HG02759 (cell line): ENCODE measurements at regions not wholly inside any gene's neighbourhood (a gene's known extent, or its start where the extent isn't known, plus 50 kb on each side); places are given as distances from the start of the nearest gene placed in this dataset.
"Not testable (repeated sequence)": the region's sequence is repeated elsewhere in the genome, so short reads cannot be mapped to it uniquely, and the experiment has no call there.

Source experiments
- ATAC-seq: cut with Tn5 transposase; IDR thresholded peaks from one replicate; pipeline ENCODE4 v1.9.1; 2021; ENCODE audit warnings: mild to moderate bottlenecking, moderate library complexity; ENCODE audit not compliant: unreplicated experiment

DNA sequence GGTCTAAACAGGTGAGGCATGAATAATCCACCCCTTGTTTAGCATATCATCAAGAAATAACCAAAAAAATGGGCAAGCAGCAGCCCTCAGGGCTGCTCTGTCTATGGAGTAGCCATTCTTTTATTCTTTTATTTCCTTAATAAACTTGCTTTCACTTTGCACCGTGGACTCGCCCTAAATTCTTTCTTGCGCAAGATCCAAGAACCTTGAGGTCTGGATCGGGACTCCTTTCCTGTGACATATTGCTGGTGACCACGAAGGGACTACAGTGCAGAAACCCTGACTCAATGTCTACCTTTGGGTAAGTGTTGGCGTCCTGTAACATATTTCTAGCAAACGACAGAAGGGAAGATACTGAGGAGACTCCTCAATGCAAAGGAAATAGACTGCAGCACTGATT, 1099.2 kb downstream of the FAM181B start:
- ATAC-seq, result no peak

DNA sequence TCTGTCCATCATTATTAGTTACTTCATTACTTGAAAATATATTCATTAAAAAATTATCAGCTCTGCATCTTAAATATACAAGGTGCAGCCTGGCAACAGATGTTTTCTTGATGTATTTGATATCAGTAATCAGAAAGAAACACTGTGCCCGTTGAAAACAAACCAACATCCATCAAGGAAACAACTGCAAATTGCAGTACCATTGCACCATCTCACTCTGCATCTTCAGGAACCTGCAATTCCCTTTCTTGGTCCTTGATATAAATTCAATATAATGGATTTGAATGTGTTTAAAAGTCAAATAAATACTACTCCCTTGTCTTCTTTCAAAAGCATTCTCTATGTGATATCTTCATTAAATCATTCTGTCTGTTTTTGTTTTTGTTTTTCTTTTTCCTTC, 1131.2 kb downstream of the FAM181B start:
- no peak for ATAC-seq

GRCh38 chr11:81596704-81597103, 1137.0 kb downstream of the FAM181B start:
- no peak for ATAC-seq

- ATAC-seq, result no peak
Measured at GRCh38 chr11:81585390-81585933, 1148.2 kb downstream of the FAM181B start.

GRCh38 chr11:81579339-81579738, 1154.3 kb downstream of the FAM181B start:
- ATAC-seq, result no peak

DNA sequence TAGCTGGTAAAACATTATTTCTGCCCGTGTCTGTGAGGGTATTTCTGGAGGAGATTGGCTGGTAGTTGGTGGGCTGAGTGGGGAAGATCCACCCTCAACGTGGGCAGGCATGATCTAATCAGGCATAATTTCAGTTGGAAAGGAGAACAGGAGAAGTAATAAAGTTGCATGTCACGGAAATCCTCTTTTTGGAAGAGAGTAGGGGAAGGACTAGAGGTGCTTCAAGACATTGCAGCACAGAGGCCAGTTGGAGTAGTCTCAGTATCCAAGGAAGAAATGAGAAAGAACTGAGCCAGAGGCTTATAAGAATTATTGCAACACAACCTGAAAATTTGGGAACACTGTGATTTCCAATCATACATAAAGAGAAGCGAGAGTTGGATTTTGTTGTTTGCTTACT, 1155.1 kb downstream of the FAM181B start:
- ATAC-seq, result no peak

DNA sequence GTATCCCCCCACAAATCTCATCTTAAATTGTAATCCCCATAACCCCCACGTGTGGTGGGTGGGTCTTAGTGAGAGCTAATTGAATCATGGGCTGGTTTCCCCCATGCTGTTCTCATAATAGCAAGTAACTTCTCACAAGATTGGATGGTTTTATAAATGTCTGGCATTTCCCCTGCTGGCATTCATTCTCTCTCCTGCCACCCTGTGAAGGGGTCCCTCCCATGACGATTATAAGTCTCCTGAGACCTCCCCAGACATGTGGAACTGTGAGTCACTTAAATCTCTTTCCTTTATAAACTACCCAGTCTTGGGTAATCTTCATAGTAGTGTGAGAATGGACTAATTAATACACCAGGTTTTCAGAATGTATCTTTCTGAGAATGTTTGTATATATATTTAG, 1159.4 kb downstream of the FAM181B start:
- no peak for ATAC-seq

DNA sequence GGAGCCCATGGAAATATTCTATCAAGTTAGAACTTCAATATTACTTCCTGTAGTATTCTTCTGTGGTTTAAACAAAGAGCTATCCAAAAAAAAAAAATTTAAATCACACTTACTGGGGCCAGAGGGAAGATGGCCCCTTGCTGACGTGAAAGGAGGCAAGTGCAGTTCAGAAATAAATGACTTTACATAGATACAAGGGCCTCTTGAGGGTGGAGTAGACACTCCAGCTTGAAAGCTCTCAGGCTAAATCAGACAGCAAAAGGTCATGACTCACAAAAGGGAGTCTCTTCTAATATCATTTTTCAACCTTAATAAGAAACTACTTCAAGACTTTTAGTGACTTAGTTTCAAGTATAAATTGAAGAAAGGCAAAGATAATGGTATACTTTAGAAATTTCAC, 1160.3 kb downstream of the FAM181B start:
- no peak for ATAC-seq

DNA sequence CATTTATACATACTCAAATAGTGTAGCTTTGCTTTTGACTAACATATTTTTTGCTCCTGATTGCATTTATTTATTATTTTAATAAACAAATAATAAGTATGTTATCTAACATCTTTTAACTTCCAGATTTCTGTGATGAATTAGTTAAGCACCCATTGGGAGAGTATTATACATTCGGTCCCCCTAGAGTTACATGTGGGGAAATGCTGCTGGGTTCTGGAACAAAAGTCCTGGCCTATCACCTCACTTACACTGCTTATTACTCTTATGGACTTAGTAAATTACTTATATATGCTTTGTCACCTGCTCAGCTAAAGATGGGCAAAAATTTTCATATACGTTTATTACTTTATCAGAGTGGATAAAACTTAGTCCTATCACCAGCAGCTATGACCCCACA, 1163.0 kb downstream of the FAM181B start:
- ATAC-seq, result no peak

- ATAC-seq, result no peak
Measured at GRCh38 chr11:81569999-81570398, 1163.7 kb downstream of the FAM181B start.

DNA sequence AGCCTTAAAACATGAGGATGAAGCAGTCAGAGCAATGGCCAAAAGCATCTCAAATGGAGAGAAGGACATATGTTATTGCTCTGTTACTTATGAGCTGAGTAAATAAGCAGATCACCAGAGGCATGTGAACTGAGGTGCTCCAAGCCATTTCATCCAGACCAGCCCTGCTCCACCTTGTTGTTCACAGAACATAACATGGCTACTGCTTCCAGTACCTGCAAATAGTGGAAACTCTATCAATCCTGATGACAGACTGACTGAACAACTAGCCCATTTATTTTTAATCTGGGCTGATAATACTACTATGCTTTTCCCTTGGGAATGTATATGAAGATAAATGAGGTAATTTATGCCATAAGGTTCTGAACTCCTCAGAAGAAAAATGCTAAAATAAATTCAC, 1164.7 kb downstream of the FAM181B start:
- ATAC-seq, result no peak

DNA sequence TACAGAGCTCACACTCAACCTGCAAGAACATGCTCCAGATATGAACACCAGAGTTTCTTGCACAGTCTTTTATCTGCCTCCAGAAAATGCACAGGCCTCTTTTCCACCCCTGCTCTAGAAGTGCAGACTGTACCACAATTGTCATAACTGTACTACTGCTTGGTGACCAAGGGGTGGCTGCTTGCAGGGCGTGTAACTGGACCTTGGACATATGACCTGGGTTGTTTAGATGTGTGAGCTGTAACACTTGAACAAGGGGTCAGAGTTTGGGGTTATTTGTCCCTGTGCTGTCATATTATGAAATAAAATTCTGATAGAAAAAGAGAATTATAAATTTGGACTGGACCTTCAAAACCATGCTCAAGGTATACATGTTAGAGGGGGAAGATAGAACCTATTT, 1185.5 kb downstream of the FAM181B start:
- ATAC-seq, result no peak

DNA sequence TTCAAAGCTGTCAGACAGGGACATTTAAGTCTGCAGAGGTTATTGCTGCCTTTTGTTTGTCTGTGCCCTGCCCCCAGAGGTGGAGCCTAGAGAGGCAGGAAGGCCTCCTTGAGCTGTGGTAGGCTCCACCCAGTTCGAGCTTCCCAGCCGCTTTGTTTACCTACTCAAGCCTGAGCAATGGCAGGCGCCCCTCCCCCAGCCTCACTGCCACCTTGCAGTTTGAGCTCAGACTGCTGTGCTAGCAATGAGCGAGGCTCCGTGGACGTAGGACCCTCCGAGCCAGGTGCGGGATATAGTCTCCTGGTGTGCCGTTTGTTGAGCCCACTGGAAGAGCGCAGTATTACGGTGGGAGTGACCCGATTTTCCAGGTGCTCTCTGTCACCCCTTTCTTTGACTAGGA, 1193.9 kb downstream of the FAM181B start:
- not testable (repeated sequence) for ATAC-seq

GRCh38 chr11:81515566-81515965, 1218.1 kb downstream of the FAM181B start:
- ATAC-seq, result no peak

GRCh38 chr11:81497202-81497804, 1236.4 kb downstream of the FAM181B start:
- no peak for ATAC-seq

GRCh38 chr11:81496601-81497000, 1237.1 kb downstream of the FAM181B start:
- no peak for ATAC-seq

DNA sequence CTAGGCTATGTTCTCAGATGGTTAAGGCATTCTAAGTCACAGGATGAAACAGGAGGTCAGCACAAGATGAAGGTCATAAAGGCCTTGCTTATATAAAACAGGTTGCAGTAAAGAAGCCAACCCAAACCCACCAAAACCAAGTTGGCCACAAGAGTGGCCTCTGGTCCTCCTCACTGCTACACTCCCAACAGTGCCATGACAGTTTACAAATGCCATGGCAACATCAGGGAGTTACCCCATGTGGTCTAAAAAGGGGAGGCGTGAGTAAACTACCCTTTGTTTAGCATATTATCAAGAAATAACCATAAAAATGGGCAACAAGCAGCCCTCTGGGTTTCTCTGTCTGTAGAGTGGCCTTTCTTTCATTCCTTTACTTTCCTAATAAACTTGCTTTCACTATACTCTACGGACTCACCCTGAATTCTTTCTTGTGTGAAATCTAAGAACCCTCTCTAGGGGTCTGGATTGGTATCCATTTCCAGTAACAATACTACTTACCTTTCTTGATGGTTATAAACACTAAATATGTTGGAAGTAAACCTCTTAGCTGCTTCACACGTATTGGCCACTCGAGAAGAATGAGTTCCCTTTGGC, 1237.9 kb downstream of the FAM181B start:
- ATAC-seq, result no peak

DNA sequence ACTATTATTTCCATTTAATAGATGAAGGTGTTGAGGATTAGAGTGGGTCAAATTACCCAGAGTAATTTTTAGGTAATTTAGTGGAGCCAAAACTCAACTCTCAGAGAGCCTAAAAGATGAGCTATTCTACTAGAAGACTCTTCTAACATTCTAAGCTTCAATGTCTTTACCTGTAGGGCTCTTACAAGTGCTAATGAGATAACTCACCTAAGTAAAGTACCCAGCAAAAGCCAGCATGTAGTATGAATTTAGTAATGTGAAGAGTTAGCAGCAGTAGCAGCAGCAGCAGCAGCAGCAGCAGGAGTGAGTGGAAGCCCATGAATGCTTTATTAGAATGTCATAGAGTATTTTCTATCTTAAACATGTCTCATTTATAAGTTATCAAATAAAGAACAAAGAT, 1239.2 kb downstream of the FAM181B start:
- no peak for ATAC-seq

DNA sequence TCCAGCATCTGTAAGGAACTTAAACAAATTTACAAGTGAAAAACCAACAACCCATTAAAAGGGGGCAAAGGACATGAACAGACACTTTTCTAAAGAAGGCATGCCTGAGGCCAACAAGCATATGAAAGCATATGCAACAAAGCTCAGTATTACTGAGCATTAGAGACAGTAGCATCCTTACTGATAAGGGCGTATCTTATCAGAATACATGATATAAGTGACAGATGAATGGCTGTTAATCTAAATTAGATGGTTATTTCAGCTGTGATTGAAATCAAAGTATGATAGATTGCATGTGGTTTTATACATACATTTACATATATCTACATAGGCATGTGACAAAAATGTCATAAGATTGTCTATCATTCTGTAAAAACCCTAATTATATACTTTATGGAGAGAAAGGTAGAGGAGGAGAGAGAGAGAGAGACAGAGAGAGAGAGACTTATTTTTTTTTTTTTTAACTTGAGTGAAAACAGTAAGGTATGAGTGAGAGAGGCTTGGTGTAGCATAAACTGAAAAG, 1240.7 kb downstream of the FAM181B start:
- ATAC-seq, result no peak

DNA sequence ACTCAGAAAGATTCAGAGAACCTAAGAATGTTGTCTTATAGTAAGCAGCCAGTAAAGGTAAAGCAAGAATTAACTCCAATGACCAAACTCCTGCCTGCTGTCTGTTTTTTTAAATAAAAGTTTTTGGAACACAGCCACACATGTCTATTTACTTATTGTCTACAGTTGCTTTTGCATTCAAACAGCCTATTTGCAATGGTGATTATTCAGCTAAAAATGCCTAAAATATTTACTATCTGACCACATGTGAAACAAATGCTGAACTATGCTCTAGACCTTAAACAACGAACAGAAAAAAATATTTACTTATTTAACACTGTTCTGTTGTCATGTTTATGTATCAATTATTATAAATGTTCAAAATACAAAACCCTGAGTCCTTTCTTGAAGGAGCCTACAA, 1246.6 kb downstream of the FAM181B start:
- no peak for ATAC-seq

- ATAC-seq, result no peak
Measured at GRCh38 chr11:81484196-81484595, 1249.5 kb downstream of the FAM181B start.

- no peak for ATAC-seq
Measured at GRCh38 chr11:81477277-81477676, 1256.4 kb downstream of the FAM181B start.

DNA sequence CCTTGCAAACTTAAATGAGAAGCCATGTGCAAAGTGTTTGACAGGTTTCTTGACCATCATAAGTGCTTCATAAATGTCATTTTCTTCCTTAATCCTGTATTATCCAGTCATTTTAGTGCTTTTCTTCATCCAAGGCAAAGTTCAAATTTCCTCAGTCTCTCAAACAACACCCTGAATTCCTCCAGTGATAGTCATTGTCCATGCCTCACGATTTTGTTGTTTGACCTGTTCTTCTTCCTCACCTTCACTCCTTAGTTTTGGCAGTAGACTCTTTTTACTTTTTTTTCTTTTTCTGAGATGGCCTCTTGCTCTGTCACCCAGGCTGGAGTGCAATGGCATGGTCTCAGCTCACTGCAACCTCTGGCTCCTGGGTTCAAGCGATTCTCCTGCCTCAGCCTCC, 1257.3 kb downstream of the FAM181B start:
- ATAC-seq, result no peak
